Esophagus muscularis mucosa (tissue), 4 donors: ENCODE measurements at regions not wholly inside any gene's neighbourhood (a gene's known extent, or its start where the extent isn't known, plus 50 kb on each side); places are given as distances from the start of the nearest gene placed in this dataset.

Source experiments
- CTCF ChIP-seq, 3 experiments: fragments of 200-600 bp in 2 of 3; fragments of 450-650 bp in 1 of 3; sonication (generic) in 2 of 3; IDR thresholded peaks; one replicate each; pipeline ENCODE4 v1.5.1; 2017 to 2019; ENCODE audit warnings: antibody characterized with exemption in 3 of 3, mild to moderate bottlenecking in 2 of 3, moderate library complexity in 1 of 3
- EP300 ChIP-seq: sonication (generic); formaldehyde crosslinking; IDR thresholded peaks from one replicate; pipeline ENCODE4 v1.6.1; 2017; ENCODE audit warnings: antibody characterized with exemption
- POLR2A ChIP-seq: fragments of 450-650 bp; IDR thresholded peaks from one replicate; pipeline ENCODE4 v1.6.1; 2017; ENCODE audit warnings: antibody characterized with exemption, moderate library complexity, mild to moderate bottlenecking, low read depth
- POLR2AphosphoS5 ChIP-seq, 2 donors: sonication (generic); formaldehyde crosslinking; IDR thresholded peaks; one replicate each; pipeline ENCODE4 v1.6.1; 2017; ENCODE audit warnings: antibody characterized with exemption in 2 of 2

DNA sequence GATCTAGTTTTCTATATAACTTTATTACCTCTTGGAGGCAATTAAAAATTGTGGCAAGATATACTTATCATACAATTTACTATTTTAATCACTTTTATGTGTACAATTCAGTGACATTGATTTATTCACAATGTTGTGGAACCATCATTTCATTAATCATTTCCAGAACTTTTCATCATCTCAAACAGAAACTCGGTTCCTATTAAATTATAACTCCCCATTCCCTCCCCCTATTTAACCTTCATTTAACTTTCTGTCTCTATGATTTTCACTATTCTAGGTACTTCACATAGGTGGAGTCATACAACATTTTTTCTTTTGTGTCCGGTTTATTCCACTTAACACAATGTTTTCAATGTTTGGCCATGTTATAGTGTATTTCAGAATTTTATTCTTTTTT lies 252.8 kb downstream of the REEP3 start:
- no peak for TF ChIP-seq POLR2A
- TF ChIP-seq CTCF (IDR thresholded peaks at IDR 0.05) = no peak
- TF ChIP-seq EP300 = no peak
- TF ChIP-seq POLR2AphosphoS5 (IDR thresholded peaks at IDR 0.05) = no peak
